Hepatocyte (in vitro differentiated cells): ENCODE measurements at regions not wholly inside any gene's neighbourhood (a gene's known extent, or its start where the extent isn't known, plus 50 kb on each side); places are given as distances from the start of the nearest gene placed in this dataset.

Experiments
- DNase-seq: peaks from one replicate; pipeline ENCODE4 v3.0.0-alpha.2; 2016; ENCODE audit warnings: low spot score
- H2AFZ ChIP-seq: fragments of 200-600 bp; sonication (generic); 2 replicates; pipeline ENCODE4 v1.6.0; 2016; ENCODE audit warnings: antibody characterized with exemption, mild to moderate bottlenecking
- H3K27ac ChIP-seq: fragments of 200-600 bp; sonication (generic); 2 replicates; pipeline ENCODE4 v1.5.1; 2016; ENCODE audit warnings: mild to moderate bottlenecking
- H3K27me3 ChIP-seq: fragments of 200-600 bp; sonication (generic); 2 replicates; pipeline ENCODE4 v1.6.1; 2016
- H3K36me3 ChIP-seq: fragments of 200-600 bp; sonication (generic); replicated peaks from 2 replicates; pipeline ENCODE4 v1.5.1; 2016; ENCODE audit warnings: low read depth; ENCODE audit not compliant: insufficient read depth
- H3K4me1 ChIP-seq: fragments of 200-600 bp; sonication (generic); 2 replicates; pipeline ENCODE4 v1.5.1; 2016; ENCODE audit warnings: mild to moderate bottlenecking, moderate library complexity; ENCODE audit not compliant: insufficient read depth
- H3K4me2 ChIP-seq: fragments of 200-600 bp; sonication (generic); 2 replicates; pipeline ENCODE4 v1.6.0; 2016
- H3K4me3 ChIP-seq: fragments of 200-600 bp; sonication (generic); 2 replicates; pipeline ENCODE4 v1.5.1; 2016; ENCODE audit warnings: mild to moderate bottlenecking
- H3K79me2 ChIP-seq: fragments of 200-600 bp; sonication (generic); 2 replicates; pipeline ENCODE4 v1.6.0; 2017; ENCODE audit warnings: mild to moderate bottlenecking
- H3K9me2 ChIP-seq: fragments of 200-600 bp; sonication (generic); replicated peaks from 2 replicates; pipeline ENCODE4 v1.6.0; 2017; ENCODE audit warnings: mild to moderate bottlenecking; ENCODE audit not compliant: insufficient read depth
- H3K9me3 ChIP-seq: fragments of 200-600 bp; sonication (generic); 2 replicates; pipeline ENCODE4 v1.5.1; 2016; ENCODE audit warnings: low read depth, mild to moderate bottlenecking
- H4K20me1 ChIP-seq: fragments of 200-600 bp; sonication (generic); 2 replicates; pipeline ENCODE4 v1.6.0; 2016; ENCODE audit warnings: mild to moderate bottlenecking; ENCODE audit not compliant: insufficient read depth, poor library complexity, severe bottlenecking
- CTCF ChIP-seq: fragments of 200-600 bp; sonication (generic); IDR thresholded peaks from 2 replicates; pipeline ENCODE4 v1.5.1; 2016; ENCODE audit warnings: antibody characterized with exemption, mild to moderate bottlenecking; ENCODE audit not compliant: poor library complexity
- EZH2 ChIP-seq: fragments of 200-600 bp; sonication (generic); IDR thresholded peaks from 2 replicates; pipeline ENCODE4 v1.6.1; 2016; ENCODE audit warnings: antibody characterized with exemption, mild to moderate bottlenecking, borderline replicate concordance
- EZH2phosphoT487 ChIP-seq: fragments of 200-600 bp; sonication (generic); IDR thresholded peaks from one replicate; pipeline ENCODE4 v1.6.1; 2018; ENCODE audit warnings: antibody characterized with exemption, mild to moderate bottlenecking, low read depth, moderate library complexity; ENCODE audit not compliant: unreplicated experiment, severe bottlenecking
- WGBS: methylation state at CpG from one replicate; pipeline ENCODE4 v1.1.6; 2016; ENCODE audit warnings: low lambda C conversion rate; ENCODE audit errors: missing lambda C conversion rate; 5-methylcytosine and 5-hydroxymethylcytosine counted together

- no peaks in the 10 kb centered on the region for H3K9me3 ChIP-seq
- H3K27me3 ChIP-seq, result no peaks in the 10 kb centered on the region
- DNase-seq, result no peak
- no peak for TF ChIP-seq EZH2phosphoT487
- TF ChIP-seq EZH2, result no peak
- no peak overlapping the region for H3K4me3 ChIP-seq
- H3K36me3 ChIP-seq, result no peaks in the 10 kb centered on the region
- no peaks in the 10 kb centered on the region for H3K9me2 ChIP-seq
- WGBS, result 69% methylated on average over 2 of the region's 2 CpGs
- H2AFZ ChIP-seq, result no peak overlapping the region
- no peak overlapping the region for H3K4me2 ChIP-seq
- H3K79me2 ChIP-seq, result no peaks in the 10 kb centered on the region
- no peak overlapping the region for H3K27ac ChIP-seq
- H4K20me1 ChIP-seq, result no peaks in the 10 kb centered on the region
- no peaks in the 10 kb centered on the region for H3K4me1 ChIP-seq
Observed at GRCh38 chr7:14962778-14963177, 60.2 kb upstream of the DGKB start.

- WGBS, result 35% methylated on average over 3 of the region's 3 CpGs
- H3K9me3 ChIP-seq, result no peaks in the 10 kb centered on the region
- no peaks in the 10 kb centered on the region for H3K79me2 ChIP-seq
- H3K4me3 ChIP-seq, result no peak overlapping the region
- H4K20me1 ChIP-seq, result no peaks in the 10 kb centered on the region
- no peak overlapping the region for H3K27ac ChIP-seq
- DNase-seq, result no peak
- no peak overlapping the region for H2AFZ ChIP-seq
- no peak for TF ChIP-seq EZH2
- TF ChIP-seq CTCF, result no peak
- no peak for TF ChIP-seq EZH2phosphoT487
- H3K9me2 ChIP-seq, result no peaks in the 10 kb centered on the region
- H3K36me3 ChIP-seq, result no peaks in the 10 kb centered on the region
- H3K27me3 ChIP-seq, result no peaks in the 10 kb centered on the region
- H3K4me1 ChIP-seq, result no peaks in the 10 kb centered on the region
- H3K4me2 ChIP-seq, result no peak overlapping the region
Observed at GRCh38 chr7:14960721-14961120, 58.2 kb upstream of the DGKB start.

GRCh38 chr7:14959339-14959738, 56.8 kb upstream of the DGKB start:
- Histone ChIP-seq H4K20me1 (no peaks in the 10 kb centered on the region), H3K79me2 (no peaks in the 10 kb centered on the region), H3K9me2 (no peaks in the 10 kb centered on the region), H3K36me3 (no peaks in the 10 kb centered on the region), H3K4me3 (no peak overlapping the region), H3K27ac (no peak overlapping the region), H3K4me2 (no peak overlapping the region), H3K27me3 (no peaks in the 10 kb centered on the region), H2AFZ (no peak overlapping the region), H3K4me1 (no peaks in the 10 kb centered on the region), H3K9me3 (no peaks in the 10 kb centered on the region)
- no peak for DNase-seq
- no peak for TF ChIP-seq EZH2
- no peak for TF ChIP-seq CTCF
- no peak for TF ChIP-seq EZH2phosphoT487

- Histone ChIP-seq H3K4me2 (no peak overlapping the region), H3K36me3 (no peaks in the 10 kb centered on the region), H3K9me2 (no peaks in the 10 kb centered on the region), H3K4me3 (no peak overlapping the region), H3K79me2 (no peaks in the 10 kb centered on the region), H4K20me1 (no peaks in the 10 kb centered on the region), H3K27me3 (no peaks in the 10 kb centered on the region), H3K9me3 (no peaks in the 10 kb centered on the region), H2AFZ (no peak overlapping the region), H3K4me1 (no peaks in the 10 kb centered on the region), H3K27ac (no peak overlapping the region)
- DNase-seq, result no peak
- 37% methylated on average over 3 of the region's 3 CpGs for WGBS
- TF ChIP-seq EZH2, result no peak
- no peak for TF ChIP-seq CTCF
- no peak for TF ChIP-seq EZH2phosphoT487
Observed at GRCh38 chr7:14954035-14954434, 51.5 kb upstream of the DGKB start.
